HG02798 (cell line): ENCODE measurements at regions not wholly inside any gene's neighbourhood (a gene's known extent, or its start where the extent isn't known, plus 50 kb on each side); places are given as distances from the start of the nearest gene placed in this dataset.
"Not testable (repeated sequence)": the region's sequence is repeated elsewhere in the genome, so short reads cannot be mapped to it uniquely, and the experiment has no call there.

Experiments
- ATAC-seq: cut with Tn5 transposase; IDR thresholded peaks from one replicate; pipeline ENCODE4 v1.9.1; 2021; ENCODE audit warnings: mild to moderate bottlenecking; ENCODE audit not compliant: unreplicated experiment, poor library complexity

DNA sequence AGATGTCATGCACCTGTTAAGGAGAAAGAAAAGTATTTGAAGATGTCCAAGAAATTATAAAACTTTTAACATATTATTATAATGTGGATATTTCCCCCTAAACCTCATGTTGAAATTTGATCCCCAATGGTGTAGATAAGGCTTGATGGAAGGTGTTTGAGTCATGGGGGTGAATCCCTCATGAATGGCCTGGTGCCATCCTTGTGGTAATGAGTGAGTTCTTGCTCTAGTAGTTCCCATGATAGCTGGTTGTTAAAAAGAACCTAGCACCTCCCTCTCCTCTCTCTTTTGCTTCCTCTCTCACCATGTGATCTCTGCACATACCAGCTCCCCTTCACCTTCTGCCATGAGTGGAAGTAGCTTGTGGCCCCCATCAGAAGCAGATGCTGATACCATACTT, 176.6 kb upstream of the NR3C2 start:
- ATAC-seq, result no peak

DNA sequence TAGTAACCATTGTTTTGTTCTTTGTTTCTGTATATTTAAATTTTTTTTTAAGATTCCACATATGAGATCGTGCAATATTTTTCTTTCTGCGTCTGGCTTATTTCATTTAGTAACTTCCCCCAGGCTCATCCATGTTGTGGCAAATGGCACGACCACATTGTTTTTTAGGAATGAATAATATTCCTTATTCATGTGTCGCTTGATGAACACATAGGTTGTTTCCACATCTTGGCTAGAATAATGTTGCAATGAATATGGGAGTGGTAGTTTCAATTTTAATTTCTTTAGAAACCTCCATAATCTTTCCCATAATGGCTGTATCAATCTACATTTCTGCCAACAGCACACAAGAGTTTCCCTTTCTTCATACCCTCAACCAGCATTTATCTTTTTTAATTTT, 166.8 kb upstream of the NR3C2 start:
- ATAC-seq, result no peak

DNA sequence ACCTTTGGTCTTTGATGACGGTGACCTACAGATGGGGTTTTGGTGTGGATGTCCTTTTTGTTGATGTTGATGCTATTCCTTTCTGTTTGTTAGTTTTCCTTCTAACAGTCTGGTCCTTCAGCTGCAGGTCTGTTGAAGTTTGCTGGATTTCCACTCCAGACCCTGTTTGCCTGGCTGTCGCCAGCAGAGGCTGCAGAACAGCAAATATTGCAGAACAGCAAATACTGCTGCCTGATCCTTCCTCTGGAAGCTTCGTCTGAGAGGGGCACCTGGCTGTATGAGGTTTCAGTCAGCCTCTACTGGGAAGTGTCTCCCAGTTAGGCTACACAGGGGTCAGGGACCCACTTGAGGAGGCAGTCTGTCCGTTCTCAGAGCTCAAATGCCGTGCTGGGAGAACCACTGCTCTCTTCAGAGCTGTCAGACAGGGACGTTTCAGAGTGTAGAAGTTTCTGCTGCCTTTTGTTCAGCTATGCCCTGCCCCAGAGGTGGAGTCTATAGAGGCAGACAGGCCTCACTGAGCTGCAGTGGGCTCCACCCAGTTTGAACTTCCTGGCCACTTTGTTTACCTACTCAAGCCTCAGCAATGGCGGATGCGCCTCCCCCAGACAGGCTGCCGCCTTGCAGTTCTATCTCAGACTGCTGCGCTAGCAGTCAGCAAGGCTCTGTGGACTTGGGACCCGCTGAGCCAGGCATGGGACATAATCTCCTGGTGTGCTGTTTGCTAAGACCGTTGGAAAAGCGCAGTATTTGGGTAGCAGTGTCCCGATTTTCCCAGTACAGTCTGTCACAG, 156.4 kb upstream of the NR3C2 start:
- ATAC-seq, result not testable (repeated sequence)

DNA sequence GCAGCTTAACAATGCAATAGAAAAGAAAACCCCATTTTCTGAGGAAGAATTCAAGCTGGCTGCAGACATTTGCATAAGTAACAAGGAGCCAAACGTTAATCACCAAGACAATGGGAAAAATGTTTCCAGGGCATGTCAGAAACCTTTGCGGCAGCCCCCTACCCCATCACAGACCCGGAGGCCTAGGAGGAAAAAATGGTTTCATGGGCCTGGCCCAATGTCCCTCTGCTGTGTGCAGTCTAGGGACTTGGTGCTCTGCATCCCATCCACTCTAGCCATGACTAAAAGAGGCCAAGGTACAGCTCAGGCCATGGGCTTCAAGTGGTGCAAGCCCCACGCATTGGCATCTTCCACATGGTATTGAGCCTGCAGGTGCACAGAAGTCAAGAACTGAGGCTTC, 147.0 kb upstream of the NR3C2 start:
- no peak for ATAC-seq

DNA sequence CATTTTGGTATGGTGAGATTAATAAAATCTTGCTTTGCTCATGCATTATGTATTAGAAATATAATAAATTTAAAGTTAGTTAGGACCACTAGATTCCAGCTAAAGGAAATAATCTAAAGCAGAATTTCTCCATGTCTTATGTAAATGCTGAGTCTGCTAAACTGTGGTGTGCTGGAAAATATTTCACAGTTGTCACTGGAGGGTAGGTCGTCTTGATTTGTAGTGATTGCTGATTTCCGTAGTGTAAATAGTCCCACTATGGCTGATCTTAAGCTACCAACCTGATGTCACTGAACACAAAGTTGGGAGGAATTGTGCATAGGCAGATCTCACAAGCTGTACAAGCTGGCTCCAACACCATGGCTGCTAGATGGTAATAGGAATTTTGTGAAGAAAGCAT, 133.4 kb upstream of the NR3C2 start:
- no peak for ATAC-seq

DNA sequence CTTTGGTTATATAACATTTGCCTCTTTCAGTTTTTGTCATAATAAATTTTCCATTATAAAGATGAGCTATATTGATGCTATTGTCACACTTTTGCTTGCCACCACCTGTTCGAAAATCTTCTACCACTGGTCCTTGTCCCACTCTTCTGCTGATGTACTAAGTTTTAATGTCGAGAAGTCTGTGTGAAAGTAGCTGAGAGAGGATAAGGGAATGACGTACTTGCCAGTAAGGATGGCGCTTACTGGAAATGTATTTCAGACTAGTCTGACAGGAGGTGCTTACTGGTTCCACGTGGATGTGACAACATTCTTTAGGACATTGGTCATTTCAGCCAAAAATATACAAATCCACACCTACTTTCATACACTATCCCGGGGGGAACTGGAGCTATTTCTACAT, 132.7 kb upstream of the NR3C2 start:
- no peak for ATAC-seq

DNA sequence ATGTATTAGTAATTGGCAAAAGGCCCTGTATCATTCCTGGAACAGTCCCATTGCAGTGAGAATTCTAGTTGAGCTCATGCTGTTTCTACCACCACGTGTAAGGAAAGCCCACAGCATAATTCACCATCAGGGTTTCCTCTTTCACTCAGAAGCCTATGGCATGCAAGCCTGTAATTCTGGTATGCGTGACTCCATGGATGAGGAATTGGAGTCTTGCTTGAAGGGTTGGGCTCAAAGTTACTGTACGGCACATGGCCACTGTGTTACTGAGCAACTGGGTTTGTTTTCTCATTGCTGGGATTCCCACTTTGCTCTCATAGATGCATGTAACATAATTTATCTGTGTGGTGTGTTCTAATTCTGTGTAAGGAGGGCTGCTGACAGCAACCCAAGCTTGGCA, 132.3 kb upstream of the NR3C2 start:
- no peak for ATAC-seq

DNA sequence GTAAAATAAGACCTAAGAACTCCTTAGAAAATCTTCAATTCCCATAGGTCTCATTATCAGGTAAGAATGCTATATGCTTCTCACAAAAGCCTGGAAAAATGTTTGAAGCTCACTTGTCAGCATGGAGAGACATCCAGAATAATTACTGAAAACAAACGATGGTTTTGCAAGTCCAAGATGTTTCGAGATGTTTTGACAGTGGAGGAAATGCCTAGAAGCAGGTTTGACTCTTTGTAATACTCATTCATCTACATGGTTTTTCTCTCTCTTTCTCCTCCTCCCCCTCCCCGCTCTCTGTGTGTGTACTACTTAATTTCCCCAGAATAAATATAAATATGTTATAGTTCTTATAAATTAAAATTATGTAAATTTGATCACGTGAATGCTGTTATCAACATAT, 131.9 kb upstream of the NR3C2 start:
- no peak for ATAC-seq

DNA sequence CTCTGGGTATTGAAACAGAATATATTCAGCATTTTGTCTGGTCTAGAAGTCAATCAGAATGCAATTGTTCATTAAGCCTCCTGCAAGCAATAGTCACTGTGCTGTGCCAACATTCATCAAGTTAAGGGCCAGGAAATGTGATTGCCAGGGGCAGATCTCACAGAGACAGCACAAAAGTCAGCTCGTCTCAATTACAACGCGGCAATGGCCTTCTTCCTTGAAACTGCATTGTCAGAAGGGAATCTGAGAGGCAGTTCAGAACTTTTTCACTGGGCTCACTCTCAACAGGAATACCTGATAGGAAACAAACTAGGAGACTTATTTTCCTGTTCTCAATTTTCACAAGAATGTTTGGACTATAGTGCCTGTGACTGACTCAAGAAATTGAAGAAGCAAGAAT, 131.1 kb upstream of the NR3C2 start:
- no peak for ATAC-seq

DNA sequence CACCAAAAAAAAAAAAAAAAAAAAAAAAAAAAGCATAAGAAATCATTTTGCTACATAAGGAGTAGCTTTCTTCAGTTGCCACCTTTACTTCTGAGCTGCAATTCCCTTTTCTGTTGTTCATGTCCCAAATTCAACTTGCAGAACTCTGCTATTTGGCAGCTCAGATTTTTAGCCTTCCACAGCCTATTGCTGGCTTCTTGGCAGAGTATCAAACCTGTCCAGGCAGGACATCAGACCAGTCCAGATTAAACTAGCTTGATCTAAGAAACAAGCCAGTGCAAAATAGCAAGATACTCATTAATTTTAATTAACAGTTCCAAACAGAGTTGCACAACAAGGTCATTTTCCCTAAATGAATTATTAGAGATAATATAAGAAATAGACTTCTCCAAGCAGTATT, 123.6 kb upstream of the NR3C2 start:
- ATAC-seq, result no peak

DNA sequence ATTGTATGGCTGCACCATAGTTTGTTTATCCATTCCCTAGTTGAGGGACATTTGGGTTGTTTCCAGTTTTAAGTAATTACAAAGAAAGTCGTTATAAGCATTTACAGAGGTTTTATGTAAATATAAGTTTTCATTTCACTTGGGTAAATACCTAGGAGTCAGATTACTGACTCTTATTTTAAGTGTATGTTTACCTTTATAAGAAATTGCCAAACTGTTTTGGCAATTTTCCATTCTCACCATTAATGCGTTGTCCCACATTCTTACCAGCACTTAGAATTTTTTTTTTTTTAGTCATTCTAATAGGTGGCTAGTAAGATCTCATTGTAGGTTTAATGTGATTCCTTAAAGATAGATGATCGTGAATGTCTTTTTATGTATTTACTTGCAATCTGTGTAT, 121.5 kb upstream of the NR3C2 start:
- ATAC-seq, result no peak

DNA sequence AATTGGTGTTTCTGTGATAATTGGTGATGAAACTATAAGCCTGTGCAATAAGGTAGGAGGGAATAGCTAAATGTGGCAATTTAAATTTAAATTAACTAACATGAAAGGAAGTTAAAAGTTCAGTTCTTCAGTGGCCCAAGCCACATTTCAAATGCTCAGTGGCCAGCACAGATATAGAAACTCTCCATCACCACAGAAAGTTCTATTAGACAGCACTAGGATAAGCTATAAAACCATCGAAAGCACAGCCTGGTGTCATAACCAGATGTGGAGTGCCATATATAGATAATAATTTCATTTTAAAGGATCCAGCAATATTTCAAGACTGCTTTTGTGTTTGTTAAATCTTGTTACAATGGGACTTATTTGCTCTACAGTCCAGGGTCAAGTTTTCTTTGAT, 119.3 kb upstream of the NR3C2 start:
- no peak for ATAC-seq

DNA sequence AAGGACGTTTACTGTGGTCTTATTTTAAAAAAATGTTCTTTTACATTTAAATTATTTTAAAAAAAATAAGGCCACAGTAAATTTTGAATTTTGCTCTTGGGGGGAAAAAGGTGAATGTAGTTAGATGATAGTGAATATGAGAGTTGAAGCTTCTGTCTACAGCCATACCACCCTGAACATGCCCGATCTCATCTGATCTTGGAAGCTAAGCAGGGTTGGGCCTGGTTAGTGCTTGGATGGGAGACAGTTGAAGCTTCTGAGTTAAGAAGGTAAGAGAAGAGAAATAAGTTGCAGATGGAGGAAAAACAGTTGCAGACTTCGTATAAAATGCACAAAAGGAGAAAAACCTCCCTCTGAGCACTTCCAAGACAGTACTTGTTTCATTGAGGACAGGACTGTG, 115.6 kb upstream of the NR3C2 start:
- ATAC-seq, result no peak

DNA sequence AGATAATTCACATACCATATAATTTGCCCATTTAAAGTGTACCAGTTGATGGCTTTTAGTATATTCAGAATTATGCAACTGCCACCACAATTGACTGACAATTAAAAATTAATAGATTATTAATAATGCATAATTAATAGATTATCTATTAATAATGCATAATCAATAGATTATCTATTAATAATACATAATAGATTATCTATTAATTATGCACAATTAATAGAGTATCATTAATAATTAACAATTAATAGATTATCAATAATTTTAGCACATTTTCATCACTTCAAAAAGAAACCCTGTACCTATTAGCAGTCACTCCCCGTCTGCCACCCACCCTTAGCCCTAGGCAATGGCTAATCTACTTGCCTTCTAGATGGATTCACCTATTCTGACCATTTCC, 108.6 kb upstream of the NR3C2 start:
- no peak for ATAC-seq

DNA sequence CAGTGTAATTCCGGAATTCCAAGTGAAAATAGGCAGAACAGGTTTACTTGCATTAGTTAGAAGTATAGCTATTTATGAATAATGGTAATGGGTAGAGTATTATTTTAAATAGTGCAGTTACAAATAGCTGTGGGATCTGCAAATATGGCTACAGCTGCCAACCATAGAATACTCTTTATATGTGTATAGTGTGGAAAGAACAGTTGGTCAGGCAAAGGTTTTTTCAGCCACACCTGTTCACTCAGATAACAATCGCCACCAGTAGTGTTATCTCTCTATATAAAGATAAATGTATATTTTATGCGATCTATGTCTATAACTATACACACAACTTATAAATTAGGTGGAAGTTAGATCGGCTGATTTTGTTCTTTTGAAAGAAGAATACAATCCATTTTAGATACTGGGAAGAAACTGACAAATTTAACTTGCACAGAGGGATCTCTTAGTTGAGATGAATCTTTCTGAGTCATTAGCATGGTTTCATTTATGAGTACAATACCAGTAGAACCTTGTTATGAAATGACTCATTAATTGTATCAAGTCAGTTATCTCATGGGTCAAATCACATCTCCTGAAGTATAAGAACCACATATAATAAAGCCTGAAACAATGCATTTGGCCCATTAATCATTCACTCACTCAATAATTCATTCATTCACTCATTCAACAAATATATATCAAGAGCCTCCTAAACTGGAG, 100.9 kb upstream of the NR3C2 start:
- ATAC-seq, result no peak

DNA sequence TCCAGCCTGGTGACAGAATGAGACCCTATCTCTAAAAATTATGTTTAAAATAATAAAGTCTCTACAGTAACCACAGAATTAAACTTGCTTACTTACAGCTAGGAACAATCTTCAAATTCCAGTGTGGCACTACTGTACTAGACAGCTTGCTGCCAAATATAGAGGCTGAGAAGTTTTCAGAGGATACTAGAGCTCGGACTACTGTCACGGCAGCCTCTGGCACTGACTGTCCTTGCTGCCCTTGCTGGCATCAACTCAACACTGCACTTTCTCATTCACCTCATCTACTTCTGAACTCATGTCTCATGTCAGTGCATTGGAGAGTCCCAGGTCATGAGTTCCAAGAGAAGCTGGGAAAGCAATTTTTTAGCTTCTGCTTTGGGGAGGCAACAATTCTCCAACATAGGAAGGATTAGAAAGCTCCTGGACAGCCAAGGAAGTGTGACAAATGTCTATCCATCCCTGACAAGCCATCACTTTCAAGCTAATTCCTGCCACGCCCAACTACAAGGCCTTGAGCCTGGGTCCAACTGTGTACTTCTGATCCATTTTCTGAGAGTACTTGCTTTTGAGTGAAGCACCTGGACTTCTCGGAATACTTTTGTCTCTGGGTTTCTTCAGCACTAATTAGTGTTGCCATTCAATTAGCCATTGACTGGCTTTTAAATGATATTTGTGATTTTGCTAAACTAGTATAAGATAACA, 98.6 kb upstream of the NR3C2 start:
- ATAC-seq, result no peak

DNA sequence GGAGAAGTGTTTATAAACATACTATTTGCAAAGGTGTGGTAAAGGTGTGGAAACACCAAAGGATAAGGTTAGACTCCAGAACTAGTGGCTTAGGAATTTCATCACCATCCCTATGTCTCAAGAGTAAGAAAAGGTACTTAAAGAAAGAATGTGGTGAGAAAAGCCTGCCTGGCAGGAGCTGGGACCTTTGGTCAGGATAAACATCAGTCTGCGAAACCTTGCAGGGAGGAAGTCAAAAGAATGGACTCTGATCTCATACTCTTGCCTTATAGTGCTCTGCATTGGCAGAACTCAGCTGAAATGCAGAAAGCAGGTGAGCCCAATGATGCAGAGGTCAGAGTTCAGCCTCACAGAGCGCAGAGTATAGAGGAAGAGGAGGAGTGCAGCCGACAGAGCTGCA, 97.2 kb upstream of the NR3C2 start:
- no peak for ATAC-seq

DNA sequence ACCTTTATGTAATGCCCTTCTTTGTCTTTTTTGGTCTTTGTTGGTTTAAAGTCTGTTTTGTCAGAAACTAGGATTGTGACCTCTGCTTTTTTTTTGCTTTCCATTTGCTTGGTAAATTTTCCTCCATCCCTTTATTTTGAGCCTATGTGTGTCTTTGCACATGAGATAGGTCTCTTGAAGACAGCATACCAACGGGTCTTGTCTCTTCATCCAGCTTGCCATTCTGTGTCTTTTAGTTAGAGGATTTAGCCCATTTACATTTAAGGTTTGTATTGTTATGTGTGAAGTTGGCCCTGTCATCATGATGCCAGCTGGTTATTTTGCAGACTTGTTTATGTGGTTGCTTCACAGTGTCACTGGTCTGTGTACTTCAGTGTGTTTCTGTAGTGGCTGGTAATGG, 91.6 kb upstream of the NR3C2 start:
- ATAC-seq, result not testable (repeated sequence)

DNA sequence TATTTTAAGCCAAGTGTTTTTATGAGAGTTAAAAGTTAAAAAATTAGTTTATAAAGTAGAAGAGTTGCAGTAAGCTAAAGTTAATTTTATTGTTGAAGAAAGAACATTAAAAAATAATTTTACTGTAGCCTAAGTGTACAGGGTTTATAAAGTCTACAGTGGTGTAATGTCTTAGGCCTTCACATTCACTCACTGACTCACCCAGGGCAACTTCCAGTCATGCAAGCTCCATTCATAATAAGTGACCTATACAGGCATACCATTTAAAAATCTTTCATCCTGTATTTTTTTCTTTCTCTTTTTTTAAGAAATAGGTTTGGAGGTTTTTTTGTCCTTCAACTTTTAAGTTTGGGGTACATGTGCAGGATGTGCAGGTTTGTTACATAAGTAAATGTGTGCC, 87.9 kb upstream of the NR3C2 start:
- no peak for ATAC-seq

DNA sequence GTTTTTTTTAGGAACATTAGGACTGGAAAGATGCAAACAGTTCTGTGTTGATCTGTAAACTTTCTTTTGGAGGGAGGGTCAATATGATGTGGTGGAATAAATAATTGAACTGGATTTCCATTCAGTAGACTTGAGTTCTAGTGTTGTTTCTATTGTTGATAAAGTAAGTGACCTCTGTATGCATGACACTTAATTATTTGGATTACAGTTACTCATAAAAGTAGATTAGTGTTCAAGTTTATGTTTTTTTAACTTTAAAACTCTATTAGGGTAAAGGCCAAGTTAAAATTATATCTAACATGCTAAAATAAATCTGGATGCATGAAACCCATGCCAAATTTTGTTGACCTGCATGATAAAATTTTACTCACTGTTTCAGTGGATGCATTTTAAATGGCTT, 85.4 kb upstream of the NR3C2 start:
- ATAC-seq, result no peak

DNA sequence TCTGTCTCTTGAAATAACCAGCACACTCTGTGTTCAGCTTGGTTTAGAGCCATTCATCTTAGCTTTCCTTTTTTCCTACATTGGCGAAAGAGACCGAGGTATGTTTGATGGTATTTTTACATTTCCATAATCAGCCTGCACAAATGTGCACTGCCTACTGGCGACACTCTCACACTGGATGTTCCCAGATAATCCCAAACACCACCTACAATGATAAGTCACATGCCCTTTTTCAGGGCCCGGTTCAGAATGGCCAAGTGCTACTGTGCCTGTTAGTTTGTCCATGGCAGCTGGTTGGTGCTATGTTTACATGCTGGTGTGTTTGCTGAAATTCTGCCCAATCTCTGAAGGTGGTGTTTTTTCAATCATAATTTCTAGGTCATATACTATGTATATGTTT, 80.8 kb upstream of the NR3C2 start:
- ATAC-seq, result no peak

DNA sequence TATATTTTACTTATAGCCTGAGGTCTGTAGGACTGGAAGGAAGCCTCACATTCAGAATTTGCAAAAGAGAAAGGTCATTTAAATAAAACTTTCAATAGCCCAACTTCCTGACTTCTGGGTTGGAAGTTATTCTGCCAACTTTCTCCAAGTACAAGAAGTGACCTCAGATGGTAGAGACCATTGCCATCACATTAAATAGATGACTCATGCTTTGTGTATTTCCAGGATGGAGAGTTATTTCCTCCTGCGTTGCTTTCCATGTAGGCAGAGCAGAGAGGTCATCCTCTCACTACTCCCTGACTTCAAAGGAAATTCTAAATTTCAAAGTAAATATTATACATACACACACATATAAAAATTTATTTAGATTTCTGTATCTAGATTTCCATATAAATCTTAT, 73.0 kb upstream of the NR3C2 start:
- no peak for ATAC-seq
